B cell (primary cell): ENCODE measurements at regions not wholly inside any gene's neighbourhood (a gene's known extent, or its start where the extent isn't known, plus 50 kb on each side); places are given as distances from the start of the nearest gene placed in this dataset.

ENCODE experiments used
- ATAC-seq: fragments of 200-7000 bp; cut with Tn5 transposase; one replicate; pipeline ENCODE4 v1.10.0; 2021; ENCODE audit warnings: low read depth, mild to moderate bottlenecking, moderate number of reproducible peaks, moderate library complexity
- CTCF ChIA-PET: fragments of 350-600 bp; sonication (Branson Sonifier 250); formaldehyde crosslinking; loops from one replicate; lab custom pipeline; 2021; ENCODE audit warnings: antibody characterized with exemption, inconsistent platforms; lab: Charles Lee
- POLR2A ChIA-PET: fragments of 350-600 bp; sonication (Branson Sonifier 250); formaldehyde crosslinking; loops from one replicate; lab custom pipeline; 2021; ENCODE audit warnings: antibody characterized with exemption; lab: Charles Lee
- DNase-seq: peaks from one replicate; pipeline ENCODE4 v3.0.0; 2013
- H2AFZ ChIP-seq: 2 replicates; pipeline ENCODE4 v1.6.1; 2012; ENCODE audit warnings: mild to moderate bottlenecking, low read depth, low read length; ENCODE audit not compliant: insufficient read depth, poor library complexity, severe bottlenecking
- H3K27ac ChIP-seq, 2 donors: 1 replicate in 1 of 2; 2 replicates in 1 of 2; pipeline ENCODE4 v1.5.1; 2012 to 2013; ENCODE audit warnings: low read length in 2 of 2, mild to moderate bottlenecking in 2 of 2, moderate library complexity in 1 of 2
- H3K27me3 ChIP-seq, 4 experiments: fragments of 200-600 bp in 1 of 4; sonication (generic) in 1 of 4; replicated peaks in 1 of 4; 1 replicate in 2 of 4; 2 replicates in 2 of 4; pipeline versions ENCODE4 v1.6.1 to v1.7.0; 2013 to 2016; ENCODE audit warnings: low read length in 3 of 4, mild to moderate bottlenecking in 2 of 4, mixed read lengths in 1 of 4, moderate library complexity in 1 of 4; ENCODE audit not compliant: insufficient read depth in 4 of 4, control insufficient read depth in 3 of 4; ENCODE audit errors: control extremely low read depth in 1 of 4
- H3K36me3 ChIP-seq, 2 experiments: replicated peaks in 1 of 2; 1 replicate in 1 of 2; 2 replicates in 1 of 2; pipeline versions ENCODE4 v1.6.1 to v1.7.1; 2013; ENCODE audit warnings: low read length in 1 of 2; ENCODE audit not compliant: insufficient read depth in 2 of 2, control insufficient read depth in 1 of 2; ENCODE audit errors: control extremely low read depth in 1 of 2, extremely low read depth in 1 of 2
- H3K4me1 ChIP-seq, 2 donors: fragments of 200-600 bp in 1 of 2; sonication (generic) in 1 of 2; 1 replicate in 1 of 2; 2 replicates in 1 of 2; pipeline versions ENCODE4 v1.5.1 to v1.6.1; 2013 to 2017; ENCODE audit warnings: low read length in 2 of 2; ENCODE audit not compliant: control insufficient read depth in 2 of 2, insufficient read depth in 2 of 2
- H3K4me2 ChIP-seq: replicated peaks from 2 replicates; pipeline ENCODE3; 2012; ENCODE audit warnings: mild to moderate bottlenecking, low read depth, low read length; ENCODE audit not compliant: poor library complexity, severe bottlenecking
- H3K4me3 ChIP-seq, 5 experiments: fragments of 200-600 bp in 1 of 5; sonication (generic) in 1 of 5; 1 replicate in 3 of 5; 2 replicates in 2 of 5; pipeline versions ENCODE4 v1.5.1 to v1.7.0; 2011 to 2016; ENCODE audit warnings: low read length in 4 of 5, mild to moderate bottlenecking in 4 of 5, low read depth in 2 of 5, control low read depth in 1 of 5, moderate library complexity in 1 of 5; ENCODE audit not compliant: insufficient read depth in 1 of 5; ENCODE audit errors: control extremely low read depth in 1 of 5, extremely low read depth in 1 of 5
- H3K79me2 ChIP-seq: fragments of 200-600 bp; sonication (generic); one replicate; pipeline ENCODE4 v1.6.0; 2016; ENCODE audit warnings: low read length; ENCODE audit not compliant: control insufficient read depth, insufficient read depth
- H3K9ac ChIP-seq: fragments of 200-600 bp; sonication (generic); 2 replicates; pipeline ENCODE4 v1.6.1; 2017; ENCODE audit warnings: mild to moderate bottlenecking, low read length, moderate library complexity
- H3K9me3 ChIP-seq, 3 donors: one replicate each; pipeline versions ENCODE4 v1.6.1 to v1.7.1; 2013; ENCODE audit warnings: low read length in 2 of 3; ENCODE audit not compliant: control insufficient read depth in 2 of 3, insufficient read depth in 1 of 3; ENCODE audit errors: control extremely low read depth in 1 of 3
- H4K20me1 ChIP-seq: 2 replicates; pipeline ENCODE4 v1.6.0; 2012; ENCODE audit warnings: mild to moderate bottlenecking, low read length; ENCODE audit not compliant: insufficient read depth, control insufficient read depth, poor library complexity, severe bottlenecking
- H3K27ac Mint-ChIP-seq: one replicate; pipeline ENCODE4 v1.8.0; 2021; ENCODE audit warnings: mixed read lengths
- H3K27me3 Mint-ChIP-seq: one replicate; pipeline ENCODE4 v1.8.0; 2021; ENCODE audit warnings: mixed read lengths
- H3K4me1 Mint-ChIP-seq: one replicate; pipeline ENCODE4 v1.8.0; 2021; ENCODE audit warnings: mixed read lengths
- H3K4me3 Mint-ChIP-seq: one replicate; pipeline ENCODE4 v1.8.0; 2021; ENCODE audit warnings: mixed read lengths
- H3K9me3 Mint-ChIP-seq: one replicate; pipeline ENCODE4 v1.8.0; 2022; ENCODE audit warnings: mixed read lengths; ENCODE audit not compliant: insufficient read depth
- CTCF ChIP-seq: fragments of 200-600 bp; IDR thresholded peaks from one replicate; pipeline ENCODE4 v1.8.0; 2022; ENCODE audit warnings: antibody characterized with exemption, mild to moderate bottlenecking
- EZH2 ChIP-seq: IDR thresholded peaks from 2 replicates; pipeline ENCODE4 v1.6.1; 2012; ENCODE audit warnings: borderline replicate concordance, low read depth, mild to moderate bottlenecking, moderate library complexity, low read length; ENCODE audit not compliant: insufficient read depth, poor library complexity, severe bottlenecking
- WGBS: methylation state at CpG from one replicate; pipeline ENCODE4 v1.1.5; 2013; ENCODE audit warnings: missing lambda C conversion rate; ENCODE audit not compliant: insufficient coverage; 5-methylcytosine and 5-hydroxymethylcytosine counted together
- intact Hi-C: fragments of 100-400 bp; cut with micrococcal nuclease; formaldehyde crosslinking; loops from one replicate; pipeline ENCODE4 v1.10.0; 2022

DNA sequence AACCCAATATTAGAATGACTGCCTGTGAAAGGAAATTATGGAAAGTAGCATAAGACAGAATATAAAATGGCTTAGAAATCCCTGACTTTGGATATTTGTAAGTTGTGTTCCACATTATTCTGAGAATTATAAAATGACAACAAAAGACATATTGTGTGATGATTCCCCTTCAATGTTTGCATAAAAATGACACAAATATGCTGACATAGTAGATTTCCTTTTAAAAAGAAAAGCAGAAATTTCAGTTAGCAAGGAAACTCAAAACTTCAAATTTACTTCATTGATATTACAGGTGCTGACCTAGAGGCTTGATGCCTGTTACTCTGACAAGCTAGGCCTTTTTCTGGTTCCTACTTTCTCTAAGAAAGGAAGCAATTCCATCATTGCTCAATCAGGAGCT, 816.9 kb upstream of the HS3ST5 start:
- no peak for TF ChIP-seq EZH2
- TF ChIP-seq CTCF: no peak
- ATAC-seq (no peak), DNase-seq (no peak)
- H3K79me2 ChIP-seq: no peaks in the 10 kb centered on the region
- no peaks in the 10 kb centered on the region for H3K4me1 ChIP-seq
- H3K27me3 Mint-ChIP-seq: no peaks in the 10 kb centered on the region
- peaks cover 0 to 10% (median 0%) of the 10 kb centered on the region in 3 donors for H3K9me3 ChIP-seq
- no peak overlapping the region for H2AFZ ChIP-seq
- no peak overlapping the region for H3K27ac Mint-ChIP-seq
- peaks cover 2% of the 10 kb centered on the region for H3K9me3 Mint-ChIP-seq
- no peak overlapping the region for H3K9ac ChIP-seq
- ChIA-PET POLR2A (no interaction called here), CTCF (no interaction called here)
- H4K20me1 ChIP-seq: no peaks in the 10 kb centered on the region
- H3K4me3 ChIP-seq: no peak overlapping the region
- H3K4me1 Mint-ChIP-seq: no peaks in the 10 kb centered on the region
- H3K27me3 ChIP-seq: no peaks in the 10 kb centered on the region
- H3K27ac ChIP-seq: no peak overlapping the region
- H3K36me3 ChIP-seq: no peaks in the 10 kb centered on the region
- H3K4me2 ChIP-seq: no peak overlapping the region
- intact Hi-C loops: no loop called here
- no peak overlapping the region for H3K4me3 Mint-ChIP-seq

- ChIA-PET CTCF (no interaction called here), POLR2A (no interaction called here)
- Histone ChIP-seq H3K36me3 (no peaks in the 10 kb centered on the region), H3K9ac (no peak overlapping the region), H3K4me1 (no peaks in the 10 kb centered on the region), H4K20me1 (no peaks in the 10 kb centered on the region), H3K27ac (no peak overlapping the region), H3K4me2 (no peak overlapping the region), H3K27me3 (no peaks in the 10 kb centered on the region), H3K4me3 (no peak overlapping the region), H3K9me3 (no peaks in the 10 kb centered on the region), H3K79me2 (no peaks in the 10 kb centered on the region), H2AFZ (no peak overlapping the region)
- no peaks in the 10 kb centered on the region for H3K4me1 Mint-ChIP-seq
- DNase-seq (no peak), ATAC-seq (no peak)
- intact Hi-C loops: no loop called here
- no peak overlapping the region for H3K4me3 Mint-ChIP-seq
- H3K9me3 Mint-ChIP-seq: no peaks in the 10 kb centered on the region
- H3K27ac Mint-ChIP-seq: no peak overlapping the region
- WGBS: no CpG with 5 or more reads among the region's 2 CpGs
- no peak for TF ChIP-seq CTCF
- no peak for TF ChIP-seq EZH2
- no peaks in the 10 kb centered on the region for H3K27me3 Mint-ChIP-seq
Measured at GRCh38 chr6:115137910-115138309, 795.1 kb upstream of the HS3ST5 start.
